HG02938 (cell line): ENCODE measurements at regions not wholly inside any gene's neighbourhood (a gene's known extent, or its start where the extent isn't known, plus 50 kb on each side); places are given as distances from the start of the nearest gene placed in this dataset.
"Not testable (repeated sequence)": the region's sequence is repeated elsewhere in the genome, so short reads cannot be mapped to it uniquely, and the experiment has no call there.

Experiments
- ATAC-seq: cut with Tn5 transposase; IDR thresholded peaks from one replicate; pipeline ENCODE4 v1.9.1; 2021; ENCODE audit warnings: mild to moderate bottlenecking, moderate library complexity; ENCODE audit not compliant: unreplicated experiment

DNA sequence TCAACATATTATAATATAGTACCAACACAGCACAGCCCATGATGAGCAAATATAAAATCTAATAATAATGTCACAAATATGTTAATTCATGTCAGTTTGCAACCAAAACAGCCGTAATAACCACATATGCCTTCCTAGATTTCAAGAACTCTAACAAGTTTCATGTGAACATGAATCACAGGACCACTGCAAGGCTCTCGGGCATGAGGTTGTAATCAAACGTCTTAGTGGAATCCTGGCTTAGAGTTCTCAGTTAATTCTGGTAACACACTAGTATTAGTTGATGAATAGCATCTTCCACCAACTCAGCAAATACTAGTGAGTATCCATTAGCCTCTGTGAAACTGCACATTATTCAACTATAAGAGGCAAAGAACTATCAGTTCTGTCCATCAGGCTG lies 379.3 kb upstream of the TENM3 start:
- ATAC-seq, result no peak

DNA sequence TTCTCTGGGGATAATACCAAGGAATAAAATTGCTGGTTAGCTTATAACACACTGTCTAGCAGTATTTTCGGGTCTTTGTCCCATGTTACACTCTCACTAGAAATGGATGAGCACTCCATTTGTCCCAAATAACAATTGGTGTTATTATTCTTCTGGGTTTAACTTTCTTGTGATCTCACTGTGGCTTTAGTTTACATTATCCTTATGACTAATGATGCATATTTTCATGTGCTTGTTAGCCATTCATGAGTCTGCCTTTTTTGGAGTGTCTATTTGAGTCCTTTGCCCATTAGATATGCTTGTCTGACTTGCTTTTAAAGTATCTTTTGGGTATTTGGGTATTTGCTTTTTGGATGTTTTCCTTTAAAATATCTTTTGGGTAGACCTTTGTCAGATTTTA lies 372.9 kb upstream of the TENM3 start:
- no peak for ATAC-seq

DNA sequence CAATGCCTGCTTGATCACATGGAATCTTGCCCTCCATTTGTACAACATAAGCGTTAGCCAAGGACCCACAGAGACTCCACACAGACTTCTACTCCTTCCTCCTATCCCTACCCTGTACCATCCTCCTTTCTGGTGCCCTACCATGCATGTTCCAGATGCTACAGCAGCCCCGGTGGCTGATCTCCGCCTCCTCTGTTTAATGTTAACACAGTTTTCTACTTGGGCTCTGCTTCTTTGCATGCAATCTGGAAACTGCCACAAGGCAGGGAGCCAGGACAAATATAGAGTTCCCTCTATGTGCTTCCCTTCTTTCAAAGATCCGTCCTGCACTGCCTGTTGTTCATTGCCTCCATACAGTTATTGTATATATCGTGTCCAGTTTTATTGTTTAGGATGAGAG lies 368.6 kb upstream of the TENM3 start:
- ATAC-seq, result no peak

DNA sequence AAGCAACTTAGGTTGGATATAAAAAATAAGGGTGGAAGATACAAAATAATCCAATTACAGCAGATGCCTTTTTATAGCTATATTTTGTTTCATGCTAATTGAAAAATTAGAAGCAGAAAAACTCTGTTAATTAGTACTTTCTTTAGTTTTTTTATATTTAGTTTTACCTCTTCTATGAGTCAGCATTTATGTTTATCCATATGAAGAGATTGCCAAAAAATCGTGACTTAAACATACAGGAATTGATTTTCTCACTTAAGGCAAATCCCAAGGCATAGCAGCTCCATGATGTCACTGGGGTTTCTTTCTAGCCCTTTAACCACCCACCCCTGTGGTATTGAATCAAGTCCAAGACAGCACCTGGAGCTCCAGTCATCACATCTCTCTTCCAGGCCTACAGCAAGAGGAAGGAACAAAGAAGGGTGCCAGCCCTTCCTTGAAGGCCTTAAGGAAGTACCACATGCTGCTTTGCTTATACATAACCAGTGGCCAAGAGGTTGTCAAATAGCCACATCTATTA lies 365.8 kb upstream of the TENM3 start:
- ATAC-seq, result no peak

DNA sequence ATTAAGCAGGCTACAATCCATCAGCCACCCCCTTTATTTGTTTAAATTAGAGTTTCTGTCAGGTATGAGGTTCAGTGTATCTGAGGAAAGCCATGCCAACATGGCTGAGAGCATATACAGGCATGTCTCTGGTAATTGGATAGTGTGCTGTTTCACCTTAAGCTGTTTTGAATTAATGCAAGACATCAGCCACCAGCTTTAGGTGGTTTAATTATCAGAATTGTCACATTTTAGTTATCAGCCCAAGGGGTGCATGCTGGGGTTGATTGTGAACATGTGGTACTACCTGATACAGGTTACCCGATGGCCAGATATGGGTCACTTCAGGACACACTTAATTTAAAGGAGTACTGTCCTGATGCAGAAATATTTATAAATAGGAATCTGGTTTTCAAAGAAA lies 353.2 kb upstream of the TENM3 start:
- ATAC-seq, result no peak

DNA sequence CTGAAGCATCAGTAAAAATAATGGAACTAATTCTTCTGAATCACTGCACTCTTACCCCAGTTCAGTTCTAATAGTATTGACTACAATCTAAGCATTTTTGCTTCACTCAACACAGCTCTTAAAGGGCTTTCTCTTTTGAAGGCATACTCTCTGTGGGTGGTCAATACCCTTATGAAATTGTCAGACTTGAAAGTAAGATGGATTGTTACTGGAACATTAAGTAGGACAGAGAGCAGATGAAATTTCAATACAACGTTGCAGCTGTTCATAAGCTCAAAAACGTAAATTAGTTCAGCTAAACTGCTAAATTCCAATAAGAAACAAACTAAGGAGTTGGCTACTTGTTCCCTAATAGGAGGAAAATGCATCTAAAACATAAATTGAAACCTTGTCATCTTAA lies 352.3 kb upstream of the TENM3 start:
- no peak for ATAC-seq

DNA sequence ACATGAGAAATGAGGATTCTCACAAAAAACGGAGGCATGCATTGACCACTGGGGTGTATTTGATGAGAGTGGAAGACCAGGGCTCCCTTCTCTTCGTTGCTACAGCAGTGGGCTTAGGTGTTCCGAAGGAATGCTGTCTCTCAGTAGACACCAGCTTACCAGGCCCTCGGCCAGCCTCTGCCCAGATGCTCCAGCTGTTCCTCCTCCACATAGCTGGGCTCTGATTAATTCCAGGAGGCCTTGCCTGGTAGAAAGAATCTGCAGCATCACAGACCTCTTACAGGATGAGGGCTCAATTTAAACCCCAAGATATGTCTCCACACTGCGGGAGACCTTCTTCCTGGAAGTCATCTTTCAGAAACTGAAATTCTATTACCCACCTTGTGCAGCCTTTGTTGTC lies 346.6 kb upstream of the TENM3 start:
- ATAC-seq, result no peak

DNA sequence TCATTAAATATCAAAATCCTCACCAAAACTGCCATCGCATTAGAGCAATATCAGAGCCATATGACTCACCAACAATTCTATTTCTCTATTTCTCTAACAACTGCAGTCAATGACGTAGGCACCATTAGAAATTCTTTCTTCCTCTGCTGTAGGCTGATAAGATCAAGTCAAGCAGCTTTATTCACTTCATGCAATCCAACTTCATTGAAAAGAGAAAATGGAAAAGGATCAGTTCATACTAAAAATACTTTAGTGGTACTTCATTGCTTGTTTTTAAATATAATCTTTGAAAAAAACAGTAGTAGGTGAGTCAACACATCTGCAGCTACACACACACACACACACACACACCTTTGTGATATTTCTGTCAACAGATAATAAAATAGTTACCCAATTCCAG lies 345.3 kb upstream of the TENM3 start:
- no peak for ATAC-seq

DNA sequence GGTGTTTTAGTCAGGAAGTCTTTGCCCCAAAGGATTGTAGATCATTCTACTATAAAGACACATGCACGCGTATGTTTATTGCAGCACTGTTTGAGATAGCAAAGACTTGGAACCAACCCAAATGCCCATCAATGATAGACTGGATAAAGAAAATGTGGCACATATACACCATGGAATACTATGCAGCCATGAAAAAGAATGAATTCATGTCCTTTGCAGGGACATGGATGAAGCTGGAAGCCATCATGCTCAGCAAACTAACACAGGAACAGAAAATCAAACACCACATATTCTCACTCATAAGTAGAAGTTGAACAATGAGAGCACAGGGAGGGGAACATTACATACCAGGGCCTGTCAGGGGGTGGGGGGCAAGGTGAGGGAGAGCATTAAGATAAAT lies 340.8 kb upstream of the TENM3 start:
- not testable (repeated sequence) for ATAC-seq

DNA sequence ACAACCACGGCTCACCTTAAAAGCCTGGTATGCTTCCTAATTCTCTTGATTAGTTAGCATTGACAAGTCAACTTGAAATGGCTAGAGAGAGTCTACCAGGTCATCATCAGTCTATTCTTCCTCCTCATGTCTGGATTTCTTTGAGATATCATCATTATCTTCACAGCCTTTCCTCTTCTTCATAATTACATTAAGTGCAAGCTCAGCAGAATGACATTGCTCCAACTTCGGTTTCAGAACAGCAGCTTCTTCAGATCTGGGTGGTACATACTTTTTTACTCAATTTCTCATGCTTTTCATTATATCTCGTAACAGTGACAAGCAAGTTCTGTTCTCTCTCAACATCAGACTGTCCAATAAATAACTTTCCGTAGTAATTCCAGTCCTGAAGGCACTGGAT lies 337.5 kb upstream of the TENM3 start:
- ATAC-seq, result no peak

DNA sequence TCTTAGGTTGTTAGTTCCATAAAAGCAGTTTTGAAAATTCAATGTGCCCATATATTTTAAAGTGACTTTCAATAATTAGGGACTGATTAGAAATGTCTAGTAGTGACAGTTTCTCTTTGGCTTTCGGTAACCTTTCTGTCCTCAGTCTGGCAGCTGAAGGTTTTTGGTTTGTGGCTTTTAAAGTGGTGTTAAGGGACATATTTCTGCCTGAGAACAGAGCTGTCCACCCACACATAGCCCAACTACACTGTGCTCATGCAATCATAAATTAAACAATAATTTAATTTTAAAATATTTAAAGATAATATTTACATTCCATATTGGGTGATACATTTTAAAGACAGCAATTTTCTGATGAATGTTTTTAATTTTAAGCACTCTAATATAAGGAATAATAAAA lies 335.0 kb upstream of the TENM3 start:
- no peak for ATAC-seq

DNA sequence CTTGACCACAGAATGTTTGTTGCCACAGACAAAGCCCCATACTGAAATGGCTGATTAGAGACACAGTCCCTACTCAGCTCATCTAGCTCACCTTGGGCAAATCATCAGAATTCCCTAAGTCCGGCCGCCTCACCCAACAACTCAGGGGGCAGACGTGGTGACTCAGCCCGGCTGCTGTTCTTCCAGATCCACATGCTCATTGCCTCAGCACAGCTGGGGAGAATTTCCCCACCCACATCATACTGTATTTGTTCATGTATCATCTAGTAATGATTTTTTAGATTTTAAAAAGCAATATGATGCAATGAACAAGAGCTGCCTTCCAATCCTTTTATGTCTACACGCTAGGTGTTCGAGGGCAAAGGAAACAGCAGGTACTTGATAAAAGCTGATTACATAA lies 333.8 kb upstream of the TENM3 start:
- ATAC-seq, result no peak

DNA sequence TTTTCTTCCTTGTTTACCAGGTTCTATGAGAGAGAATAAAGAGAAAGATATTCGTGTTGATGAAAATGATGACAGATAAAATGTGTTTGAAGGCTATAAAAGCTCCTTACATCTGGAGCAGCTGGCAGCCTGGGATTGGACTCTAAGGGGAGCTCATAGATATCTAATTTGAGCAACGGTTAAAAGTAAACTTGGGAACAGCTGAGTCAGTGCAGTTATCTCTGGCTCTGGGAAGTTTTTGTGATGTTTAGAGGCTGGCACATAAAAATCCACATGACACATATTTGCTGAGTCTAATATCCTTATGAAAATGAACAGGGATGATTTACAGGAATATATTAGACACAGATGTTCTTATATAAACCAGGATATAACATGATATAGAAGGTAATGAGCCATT lies 331.8 kb upstream of the TENM3 start:
- ATAC-seq, result no peak

DNA sequence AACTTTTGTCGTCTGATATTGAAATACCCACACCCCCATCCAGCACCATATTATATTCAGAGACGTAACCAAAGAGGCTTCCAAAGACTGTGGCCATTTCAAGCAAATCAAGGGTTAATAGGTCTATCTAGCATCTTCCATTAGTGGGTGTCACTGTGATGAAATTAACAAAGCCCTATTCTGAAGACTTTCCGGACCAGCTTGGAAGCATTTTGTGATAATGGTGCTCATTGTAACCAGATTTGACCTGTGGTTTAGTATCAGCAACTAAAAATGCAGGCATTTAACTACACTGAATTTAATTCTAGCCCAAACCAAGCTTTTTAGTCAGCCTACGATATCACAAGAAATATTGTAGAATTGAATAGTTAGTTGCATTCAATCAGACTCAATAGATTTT lies 309.7 kb upstream of the TENM3 start:
- no peak for ATAC-seq

DNA sequence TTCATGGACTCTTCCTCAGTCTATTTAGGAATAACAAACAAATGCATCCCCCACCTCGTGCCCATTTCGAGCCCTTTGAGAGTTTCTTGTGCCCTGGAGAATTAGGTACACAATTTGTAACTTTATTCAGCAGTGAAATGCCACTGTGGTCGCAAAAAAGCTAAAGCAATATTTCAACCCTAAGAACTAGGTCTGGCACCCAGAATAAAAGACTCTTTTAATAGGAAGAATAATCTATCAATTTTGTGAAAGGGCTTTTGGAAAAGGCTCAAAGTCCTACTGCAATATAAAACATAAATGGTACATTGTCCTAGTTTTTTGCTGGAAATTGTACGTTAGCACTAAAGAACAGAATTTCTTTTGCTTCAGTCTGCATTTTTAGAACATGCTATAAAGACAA lies 304.6 kb upstream of the TENM3 start:
- ATAC-seq, result no peak

DNA sequence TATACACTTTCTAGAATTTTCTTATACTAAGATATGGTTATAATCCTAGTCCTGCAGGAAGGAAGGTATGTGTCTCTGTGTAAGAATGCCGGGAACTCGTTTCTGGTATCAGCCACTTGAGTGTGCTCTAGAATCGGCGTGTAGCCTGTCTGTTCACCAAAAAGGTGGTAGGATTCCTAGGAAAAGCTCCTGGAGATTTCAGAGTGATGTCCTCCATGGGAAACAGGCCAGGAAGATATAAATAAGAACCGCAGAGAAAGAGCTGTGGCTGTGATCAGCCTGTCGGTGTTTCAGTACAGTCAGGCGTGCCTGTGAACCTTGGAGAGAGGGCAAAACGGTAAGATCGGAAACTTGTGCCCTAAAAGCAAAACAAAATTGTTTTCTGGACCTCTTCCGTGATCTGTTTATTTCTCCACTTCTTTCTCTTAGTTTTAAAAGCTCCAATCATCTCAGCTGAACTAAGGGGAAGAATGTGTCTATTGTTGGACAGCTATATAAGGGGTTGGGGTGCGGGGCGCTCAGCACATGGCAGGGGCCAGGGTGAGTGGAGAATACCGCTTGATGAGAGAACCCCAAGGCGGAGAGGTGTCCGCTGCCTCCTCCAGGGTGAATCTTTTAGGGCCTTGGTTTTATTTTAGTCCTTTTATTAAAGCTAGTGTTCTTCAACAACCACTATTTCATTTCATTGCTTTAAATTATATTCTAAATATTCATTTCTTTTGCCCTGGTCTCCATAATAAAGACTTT lies 303.8 kb upstream of the TENM3 start:
- no peak for ATAC-seq

DNA sequence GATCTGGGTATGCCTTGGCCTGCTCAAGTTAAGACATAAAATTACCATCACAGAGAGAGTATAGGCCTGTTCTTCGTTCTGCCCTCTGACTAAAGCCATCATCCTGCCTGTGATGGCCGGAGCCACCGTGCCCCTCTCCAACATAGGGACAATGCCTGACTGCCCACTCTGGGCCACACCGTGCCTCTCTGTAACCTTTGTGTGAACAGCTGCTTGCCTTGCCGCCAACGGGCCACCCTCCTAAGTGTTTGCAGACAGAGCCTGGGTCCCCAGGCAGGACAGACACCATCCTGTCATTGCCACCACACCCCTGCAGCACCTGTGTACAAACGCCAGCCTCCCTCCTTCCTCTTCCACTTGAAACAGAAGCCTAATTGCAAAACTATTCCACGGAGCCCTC lies 298.7 kb upstream of the TENM3 start:
- ATAC-seq, result no peak

DNA sequence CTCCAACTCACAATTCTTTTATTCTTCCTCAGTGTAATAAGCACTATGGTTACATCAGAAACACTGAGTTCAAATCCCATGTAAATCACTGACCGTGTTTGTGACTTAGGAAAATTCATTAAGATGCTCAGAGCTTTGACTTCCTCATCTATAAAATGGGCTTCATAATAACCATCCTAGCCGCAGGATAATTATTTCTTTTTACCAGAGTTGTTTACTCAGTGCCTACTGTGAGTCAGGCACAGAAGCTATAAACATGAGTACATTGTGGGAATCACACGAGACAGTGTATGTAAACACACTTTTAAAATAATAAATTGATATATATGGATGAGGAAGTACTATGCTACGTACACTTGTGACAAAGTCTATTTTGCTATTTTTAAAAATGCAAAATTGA lies 296.3 kb upstream of the TENM3 start:
- no peak for ATAC-seq

DNA sequence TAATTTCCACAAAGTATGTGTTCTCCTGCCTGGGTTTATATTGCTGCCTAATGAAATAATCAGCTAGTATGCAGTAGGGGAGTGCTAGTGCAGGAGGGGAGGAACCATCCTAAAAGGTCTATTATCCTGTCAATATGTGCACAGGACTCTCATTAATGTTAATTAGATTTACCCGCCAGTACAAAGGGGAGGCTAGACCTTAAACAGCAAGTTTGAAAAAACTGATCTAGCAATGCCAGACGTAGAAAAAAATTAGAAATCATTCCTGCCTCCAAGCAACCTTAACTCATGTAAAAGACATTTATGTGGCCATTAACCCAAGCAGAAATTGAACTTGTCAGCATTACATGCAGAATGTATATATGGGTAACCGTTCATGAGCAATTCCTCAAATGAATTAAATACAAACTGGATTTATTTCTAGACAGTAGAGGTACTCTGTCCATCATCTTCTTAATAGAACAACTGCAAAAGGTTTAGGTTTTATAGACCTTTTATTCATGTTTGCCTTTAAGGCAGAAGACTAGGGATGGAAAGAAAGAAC lies 294.3 kb upstream of the TENM3 start:
- no peak for ATAC-seq

DNA sequence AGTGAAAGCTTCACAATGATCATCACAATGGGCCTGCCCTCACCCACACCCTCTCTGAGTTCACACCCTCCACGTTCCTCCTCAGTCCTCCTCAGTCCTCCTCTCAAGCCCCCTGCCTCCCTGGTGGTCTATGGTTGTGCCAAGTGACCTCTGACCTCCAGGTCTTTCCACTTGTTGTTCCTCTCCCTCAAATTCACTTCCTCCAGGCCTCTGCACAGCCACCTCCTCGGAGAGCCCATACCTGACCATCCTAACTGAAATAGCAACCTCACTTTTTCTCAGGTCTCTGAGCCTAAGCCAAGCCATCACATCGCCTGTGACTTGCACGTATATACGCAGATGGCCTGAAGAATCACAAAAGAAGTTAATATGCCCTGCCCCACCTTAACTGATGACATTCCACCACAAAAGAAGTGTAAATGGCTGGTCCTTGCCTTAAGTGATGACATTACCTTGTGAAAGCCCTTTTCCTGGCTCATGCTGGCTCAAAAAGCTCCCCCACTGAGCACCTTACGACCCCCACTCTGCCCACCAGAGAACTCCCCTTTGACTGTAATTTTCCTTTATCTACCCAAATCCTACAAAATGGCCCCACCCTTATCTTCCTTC lies 293.4 kb upstream of the TENM3 start:
- ATAC-seq, result no peak

DNA sequence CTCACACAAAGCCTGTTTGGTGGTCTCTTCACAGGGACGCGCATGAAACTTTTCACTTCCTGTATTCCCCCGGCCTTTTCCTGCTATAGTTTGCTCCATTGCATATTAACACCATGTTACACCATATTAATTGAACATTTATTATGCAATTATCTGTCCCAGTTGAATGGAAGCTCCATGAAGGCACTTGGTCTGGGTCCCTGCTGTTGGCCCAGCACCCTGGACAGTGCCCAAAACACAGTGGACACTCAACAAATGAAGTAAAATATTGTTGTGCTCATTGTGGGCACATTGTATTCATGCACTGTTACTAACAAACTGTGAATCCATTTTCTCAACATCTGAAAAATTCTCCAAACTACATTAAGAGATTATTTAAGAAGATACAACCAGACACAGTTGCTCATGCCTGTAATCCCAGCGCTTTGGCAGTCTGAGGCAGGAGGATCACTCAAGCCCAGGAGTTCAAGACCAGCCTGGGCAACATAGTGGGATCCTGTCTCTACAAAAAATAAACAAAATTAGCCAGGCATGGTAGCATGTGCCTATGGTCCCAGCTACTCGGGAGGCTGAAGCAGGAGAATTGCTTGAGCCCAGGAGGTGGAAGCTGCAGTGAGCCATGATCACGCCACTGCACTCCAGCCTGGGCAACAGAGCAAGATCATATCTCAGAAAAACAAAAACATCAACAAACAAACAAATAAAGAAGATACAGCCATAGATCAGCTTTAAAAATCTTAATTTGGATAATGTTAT lies 292.7 kb upstream of the TENM3 start:
- ATAC-seq, result no peak

DNA sequence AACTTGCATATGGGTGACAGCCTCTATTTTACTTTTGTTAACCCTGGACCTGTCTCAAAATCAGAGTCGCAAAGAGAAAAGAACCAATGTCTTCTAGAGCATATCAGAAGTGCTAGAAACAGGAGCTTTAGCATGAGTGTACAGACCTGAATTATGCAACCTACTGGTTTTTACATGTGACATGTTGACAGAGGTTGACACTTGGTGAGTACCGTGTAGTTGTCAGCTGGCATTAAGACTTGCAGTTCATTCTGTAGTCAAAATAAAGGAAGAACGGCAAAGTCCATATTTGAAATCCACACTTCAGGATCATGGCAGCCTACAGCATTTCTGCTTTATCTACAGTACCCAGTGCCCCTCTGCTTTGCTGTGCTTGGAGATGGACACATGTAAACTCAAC lies 291.9 kb upstream of the TENM3 start:
- ATAC-seq, result no peak
